HG02840 (cell line): ENCODE measurements at regions not wholly inside any gene's neighbourhood (a gene's known extent, or its start where the extent isn't known, plus 50 kb on each side); places are given as distances from the start of the nearest gene placed in this dataset.
"Not testable (repeated sequence)": the region's sequence is repeated elsewhere in the genome, so short reads cannot be mapped to it uniquely, and the experiment has no call there.

ENCODE experiments used
- ATAC-seq: cut with Tn5 transposase; IDR thresholded peaks from one replicate; pipeline ENCODE4 v1.9.1; 2021; ENCODE audit warnings: mild to moderate bottlenecking, moderate library complexity, moderate number of reproducible peaks; ENCODE audit not compliant: unreplicated experiment, low FRiP score

GRCh38 chr4:124947622-124948265, 235.2 kb upstream of the ANKRD50 start:
- ATAC-seq: no peak

GRCh38 chr4:124946696-124947095, 234.2 kb upstream of the ANKRD50 start:
- no peak for ATAC-seq

DNA sequence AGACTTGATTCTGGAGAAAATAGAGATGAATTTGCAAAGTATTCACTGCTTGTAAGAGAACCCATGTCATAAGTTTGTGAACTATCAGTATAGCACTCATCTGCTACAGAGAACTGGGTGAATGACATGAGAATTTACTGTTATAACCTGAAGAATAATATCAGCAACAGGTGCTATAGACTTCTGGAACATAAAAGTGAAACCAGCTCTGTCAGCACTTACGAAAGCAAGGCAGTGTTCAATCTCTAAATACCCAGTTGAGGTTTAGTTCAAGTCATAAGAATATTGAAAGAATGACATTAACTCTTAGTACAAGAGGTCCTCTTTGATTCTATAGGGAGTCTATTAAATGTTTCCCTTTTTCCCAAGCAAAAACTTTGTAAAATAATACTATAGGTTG, 232.9 kb upstream of the ANKRD50 start:
- no peak for ATAC-seq

- no peak for ATAC-seq
Observed at GRCh38 chr4:124943938-124944337, 231.4 kb upstream of the ANKRD50 start.

DNA sequence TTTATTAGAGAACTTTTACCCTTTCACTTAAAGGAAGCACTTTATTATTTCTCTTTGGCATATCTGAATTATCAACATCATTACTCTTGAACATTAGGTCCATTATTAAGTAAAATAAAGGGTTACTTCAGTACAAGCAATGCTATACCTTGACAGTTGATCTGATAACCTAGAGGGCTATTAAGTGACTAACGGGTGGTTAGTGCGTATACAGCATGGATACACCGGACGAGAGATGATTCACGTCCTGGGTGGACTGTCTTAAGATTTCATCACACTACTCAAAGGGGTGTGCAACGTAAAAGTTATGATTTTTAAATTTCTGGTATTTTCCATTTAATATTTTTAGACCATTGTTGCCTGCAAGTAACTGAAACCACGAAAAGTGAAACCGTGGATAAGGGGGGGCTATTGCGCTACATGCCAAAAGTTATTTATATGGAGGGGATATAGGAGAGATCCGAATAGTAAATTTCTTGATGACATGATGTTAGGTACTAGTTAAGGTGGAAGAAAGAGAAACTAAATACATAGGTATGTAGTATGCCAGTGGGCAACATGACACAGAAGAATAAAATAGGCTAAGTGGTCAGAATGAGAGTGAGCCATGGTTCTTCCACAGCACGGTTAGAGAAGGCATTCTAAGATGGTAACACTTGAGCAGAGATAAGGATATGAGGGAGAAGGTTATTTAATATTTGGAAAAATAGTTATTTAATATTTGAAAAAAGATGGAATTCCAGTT, 230.8 kb upstream of the ANKRD50 start:
- ATAC-seq: no peak

- ATAC-seq: no peak
Observed at GRCh38 chr4:124941267-124941666, 228.7 kb upstream of the ANKRD50 start.

GRCh38 chr4:124940387-124940786, 227.9 kb upstream of the ANKRD50 start:
- no peak for ATAC-seq

DNA sequence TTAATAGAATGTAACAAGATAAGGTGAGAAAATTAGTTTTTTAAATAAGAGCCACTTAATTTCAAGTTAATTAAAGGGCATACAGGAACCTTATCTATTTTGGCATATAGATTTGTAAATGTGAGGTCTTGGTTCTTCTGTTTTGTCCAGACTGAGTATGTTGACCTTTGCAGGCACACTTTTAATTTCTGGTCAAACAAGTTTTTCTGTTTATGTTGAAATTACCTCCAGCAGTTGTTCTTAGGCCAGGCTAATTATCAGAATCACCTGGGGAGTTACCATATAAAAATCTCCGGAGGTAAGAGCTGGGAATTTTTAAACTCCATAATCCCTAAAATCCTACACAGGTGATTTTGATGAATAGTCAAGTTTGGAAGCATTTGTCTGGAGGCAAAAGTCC, 227.4 kb upstream of the ANKRD50 start:
- no peak for ATAC-seq

- ATAC-seq: no peak
Observed at GRCh38 chr4:124938836-124939235, 226.3 kb upstream of the ANKRD50 start.

GRCh38 chr4:124937993-124938392, 225.5 kb upstream of the ANKRD50 start:
- no peak for ATAC-seq

DNA sequence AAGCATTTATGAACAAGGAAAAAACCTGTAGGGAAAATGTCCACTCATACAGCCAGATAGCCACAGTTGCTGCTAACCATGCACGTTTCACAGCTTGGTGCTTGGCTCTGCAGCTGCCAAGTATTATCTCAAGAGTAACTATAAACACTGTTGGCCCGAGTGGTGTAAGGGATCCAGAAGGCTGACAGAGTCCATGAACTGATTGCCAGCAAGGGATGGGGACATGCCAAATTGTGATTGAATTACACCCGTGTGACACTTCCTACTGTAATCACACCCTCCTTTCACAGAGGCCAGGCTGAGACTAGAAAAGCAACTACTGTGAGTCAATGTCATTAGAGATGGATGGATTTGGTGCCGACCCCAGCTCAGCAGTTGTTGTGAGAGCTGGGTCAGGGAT, 223.9 kb upstream of the ANKRD50 start:
- ATAC-seq: no peak

- no peak for ATAC-seq
Observed at GRCh38 chr4:124934916-124935315, 222.4 kb upstream of the ANKRD50 start.

DNA sequence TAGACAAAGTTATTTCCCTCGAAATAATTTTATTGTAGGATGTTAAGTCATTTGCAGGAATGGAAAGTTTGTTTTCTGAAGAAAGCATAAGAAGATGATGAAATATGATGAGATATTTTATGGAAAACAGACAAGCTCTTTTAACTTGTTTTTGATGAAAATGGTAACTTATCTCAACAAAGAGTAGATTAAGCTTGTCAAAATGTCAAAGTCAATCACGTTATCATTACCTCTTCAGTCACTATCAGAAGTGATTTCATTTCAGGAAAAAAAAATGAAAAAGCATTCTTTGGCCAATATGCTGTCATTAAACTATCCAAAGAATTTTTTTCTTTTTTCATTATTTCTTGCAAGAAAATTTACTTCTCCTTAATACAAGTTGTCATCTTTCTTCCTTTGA, 221.0 kb upstream of the ANKRD50 start:
- no peak for ATAC-seq

DNA sequence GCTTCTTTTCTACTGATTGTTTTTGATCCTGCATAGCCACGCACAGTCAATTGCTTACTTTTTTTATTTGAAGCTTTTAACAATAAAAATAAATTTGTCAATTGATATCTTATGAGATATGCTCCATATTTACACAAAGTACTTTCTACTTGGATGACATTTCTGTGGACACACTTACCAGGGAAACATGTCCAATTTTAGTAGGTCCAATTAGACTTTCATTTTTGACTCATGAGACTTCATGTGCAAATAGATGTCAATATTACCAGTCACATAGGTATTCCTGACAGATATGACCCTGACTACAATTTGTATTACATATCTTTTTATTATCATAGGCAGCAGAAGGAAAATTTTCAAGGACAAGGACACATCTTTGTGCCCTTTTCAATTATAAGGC, 219.9 kb upstream of the ANKRD50 start:
- no peak for ATAC-seq

DNA sequence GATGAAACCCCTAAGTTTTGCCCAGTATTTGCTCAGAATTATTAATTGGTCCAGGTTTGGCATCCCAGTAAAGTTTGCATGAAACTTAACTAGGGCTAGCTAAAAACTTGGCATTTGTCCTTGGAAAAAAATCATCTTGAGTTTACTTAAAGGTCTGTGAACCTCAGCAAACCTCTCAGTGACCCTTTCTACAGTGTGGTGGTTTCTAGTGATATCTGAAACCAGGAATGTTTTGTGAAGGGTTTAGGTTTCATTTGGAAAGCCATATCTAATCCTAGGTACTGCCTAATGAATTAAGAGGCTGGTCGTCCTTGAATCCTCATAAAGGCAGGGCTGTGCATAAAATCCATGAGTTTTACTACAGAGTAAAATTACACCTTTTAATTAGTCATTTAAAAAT, 218.5 kb upstream of the ANKRD50 start:
- no peak for ATAC-seq

DNA sequence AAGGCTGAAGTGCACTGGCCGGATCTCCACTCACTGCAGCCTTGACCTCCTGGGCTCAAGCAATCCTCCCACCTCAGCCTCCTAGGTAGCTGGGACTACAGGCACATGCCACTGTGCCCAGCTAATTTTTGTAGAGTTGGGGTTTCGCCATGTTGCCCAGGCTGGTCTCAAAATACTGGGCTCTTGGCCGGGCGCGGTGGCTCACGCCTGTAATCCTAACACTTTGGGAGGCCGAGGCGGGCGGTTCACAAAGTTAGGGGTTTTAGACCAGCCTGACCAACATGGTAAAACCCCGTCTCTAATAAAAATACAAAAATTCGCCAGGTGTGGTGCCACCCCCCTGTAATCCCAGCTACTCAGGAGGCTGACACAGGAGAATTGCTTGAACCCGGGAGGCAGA, 210.2 kb upstream of the ANKRD50 start:
- ATAC-seq: not testable (repeated sequence)

DNA sequence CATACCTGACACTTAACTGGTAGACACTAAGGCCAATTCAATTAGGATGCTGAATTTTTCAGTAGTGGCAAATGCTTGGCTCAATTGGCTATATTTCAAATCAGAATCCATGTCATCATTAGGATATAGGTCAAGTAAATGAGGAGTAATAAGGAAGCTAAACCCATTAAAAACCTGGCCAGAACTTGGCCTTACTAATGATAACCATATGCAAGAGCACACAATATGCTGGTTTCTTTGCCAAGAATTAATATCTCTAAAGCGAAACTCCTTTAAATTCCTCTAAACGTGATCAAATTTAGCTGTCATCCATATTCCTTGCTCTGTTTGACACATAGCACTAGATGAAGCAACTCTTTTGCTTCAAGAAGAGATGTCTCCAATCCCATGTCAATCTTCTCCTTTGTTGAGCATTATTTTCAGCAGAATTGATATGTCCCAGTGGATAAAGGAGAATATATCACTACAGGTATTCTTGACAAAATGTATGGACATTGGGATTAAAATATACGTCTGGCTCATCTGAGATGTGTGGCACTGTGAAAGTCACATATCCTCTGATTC, 206.1 kb upstream of the ANKRD50 start:
- no peak for ATAC-seq

- no peak for ATAC-seq
Observed at GRCh38 chr4:124915073-124915472, 202.5 kb upstream of the ANKRD50 start.

DNA sequence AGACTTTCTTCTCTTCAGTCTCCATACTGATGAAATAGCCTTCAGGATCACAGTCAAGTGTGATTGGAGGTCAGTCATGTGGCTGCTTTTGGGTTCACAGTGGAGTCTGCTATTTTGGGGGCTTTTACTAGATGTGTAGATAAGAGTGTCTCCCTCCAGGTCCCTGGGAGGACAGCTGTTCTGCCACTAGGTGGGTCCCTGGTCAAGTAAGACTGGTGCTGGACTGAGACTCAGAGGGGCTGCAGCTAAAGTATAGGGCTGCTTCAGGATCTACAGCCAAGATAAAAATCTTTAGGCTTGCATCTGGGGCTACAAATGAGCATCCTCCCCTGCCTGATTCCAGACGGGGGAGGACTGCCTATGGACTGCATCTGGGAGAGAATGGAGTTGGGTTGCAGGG, 200.7 kb upstream of the ANKRD50 start:
- ATAC-seq: no peak

DNA sequence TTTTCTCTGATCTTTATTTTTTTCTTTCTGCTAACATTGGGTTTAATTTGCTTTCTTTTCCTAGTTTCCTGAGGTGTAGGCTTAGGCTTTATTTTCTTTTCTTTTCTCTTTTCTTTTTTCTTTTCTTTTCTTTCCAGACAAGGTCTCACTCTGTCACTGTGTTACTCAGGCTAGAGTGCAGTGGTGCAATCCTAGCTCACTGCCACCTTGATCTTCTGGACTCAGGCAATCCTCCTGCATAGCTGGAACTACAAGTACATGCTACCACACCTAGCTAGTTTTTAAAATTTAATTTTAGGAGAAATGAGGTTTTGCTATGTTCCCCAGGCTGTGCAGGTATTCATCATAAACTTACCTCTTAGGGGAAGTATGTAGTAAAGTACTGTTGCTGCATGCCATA, 197.8 kb upstream of the ANKRD50 start:
- no peak for ATAC-seq

DNA sequence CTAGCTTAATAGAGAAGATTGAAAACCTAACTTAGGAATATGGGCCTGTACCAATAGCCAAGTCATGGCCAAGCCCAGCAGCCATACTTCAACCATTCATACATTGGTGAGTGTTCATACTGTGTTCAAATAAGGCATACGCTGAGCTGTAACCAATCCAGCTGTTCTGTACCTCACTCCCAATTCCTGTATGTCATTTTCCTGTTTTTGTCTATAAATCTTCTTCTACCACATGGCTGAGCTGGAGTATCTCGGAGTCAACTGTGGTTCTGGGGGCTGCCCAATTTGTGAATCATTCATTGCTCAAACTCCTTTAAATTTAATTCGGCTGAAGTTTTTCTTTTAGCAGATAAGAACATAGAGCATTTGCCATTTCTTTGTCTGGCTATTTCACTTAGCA, 195.3 kb upstream of the ANKRD50 start:
- ATAC-seq: no peak

GRCh38 chr4:124905441-124905840, 192.9 kb upstream of the ANKRD50 start:
- no peak for ATAC-seq
